GM18505 (cell line): ENCODE measurements at regions not wholly inside any gene's neighbourhood (a gene's known extent, or its start where the extent isn't known, plus 50 kb on each side); places are given as distances from the start of the nearest gene placed in this dataset.

ENCODE experiments used
- ATAC-seq: cut with Tn5 transposase; IDR thresholded peaks from one replicate; pipeline ENCODE4 v1.9.1; 2021; ENCODE audit not compliant: unreplicated experiment
- POLR2A ChIP-seq: IDR thresholded peaks from 4 replicates; pipeline ENCODE4 v1.6.1; 2011; ENCODE audit warnings: borderline replicate concordance; ENCODE audit not compliant: insufficient read depth, insufficient read length; ENCODE audit errors: extremely low read depth

GRCh38 chr2:21559351-21559750, 435.6 kb downstream of the TDRD15 start:
- TF ChIP-seq POLR2A = no peak
- ATAC-seq = no peak

- no peak for ATAC-seq
- no peak for TF ChIP-seq POLR2A
Observed at GRCh38 chr2:21561965-21562364, 438.2 kb downstream of the TDRD15 start.

- no peak for ATAC-seq
- TF ChIP-seq POLR2A = no peak
Observed at GRCh38 chr2:21567395-21567794, 443.6 kb downstream of the TDRD15 start.

DNA sequence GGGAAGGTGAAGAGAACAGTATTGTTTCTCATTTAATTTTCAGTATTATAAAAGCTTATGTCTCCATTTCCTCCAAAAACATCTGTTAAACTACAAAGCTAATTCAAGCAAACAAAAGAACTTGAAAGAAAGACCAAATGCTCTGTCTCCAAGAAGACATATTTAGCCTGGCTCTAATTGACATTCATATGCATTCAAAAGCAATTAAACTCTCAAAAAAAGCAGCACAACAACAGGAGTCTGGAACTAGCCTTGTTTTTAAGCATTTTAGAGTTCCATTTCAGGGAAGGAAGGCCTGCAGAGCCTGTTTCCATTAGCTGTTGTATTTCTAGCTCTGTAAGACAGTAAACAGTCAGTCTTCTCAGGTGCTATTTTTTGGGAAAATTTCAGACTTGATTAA, 447.9 kb downstream of the TDRD15 start:
- ATAC-seq = no peak

DNA sequence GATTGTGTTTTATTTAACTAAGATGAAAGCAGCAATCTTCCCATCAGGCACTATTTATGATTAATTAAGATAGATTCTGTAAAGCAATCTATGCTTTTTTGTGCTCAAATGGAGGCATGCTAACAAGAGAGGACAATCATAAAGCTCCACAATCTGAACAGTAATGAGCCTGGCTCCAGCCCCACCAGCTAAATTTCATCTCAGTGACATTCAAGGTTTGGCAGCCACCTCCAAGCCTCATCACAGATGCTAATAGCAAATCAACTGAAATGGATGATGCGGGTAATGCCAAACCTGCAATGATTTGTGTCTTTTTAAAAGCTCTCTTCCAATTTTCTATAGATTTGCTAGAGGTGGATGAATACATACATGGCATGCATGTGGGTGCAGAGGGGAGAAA, 456.6 kb downstream of the TDRD15 start:
- no peak for ATAC-seq
- TF ChIP-seq POLR2A = no peak

More for the DNA sequence above, 447.9 kb downstream of the TDRD15 start:
- TF ChIP-seq POLR2A = no peak

GRCh38 chr2:21585881-21586280, 462.1 kb downstream of the TDRD15 start:
- no peak for TF ChIP-seq POLR2A
- no peak for ATAC-seq

GRCh38 chr2:21590026-21590690, 466.4 kb downstream of the TDRD15 start:
- TF ChIP-seq POLR2A = no peak
- no peak for ATAC-seq

DNA sequence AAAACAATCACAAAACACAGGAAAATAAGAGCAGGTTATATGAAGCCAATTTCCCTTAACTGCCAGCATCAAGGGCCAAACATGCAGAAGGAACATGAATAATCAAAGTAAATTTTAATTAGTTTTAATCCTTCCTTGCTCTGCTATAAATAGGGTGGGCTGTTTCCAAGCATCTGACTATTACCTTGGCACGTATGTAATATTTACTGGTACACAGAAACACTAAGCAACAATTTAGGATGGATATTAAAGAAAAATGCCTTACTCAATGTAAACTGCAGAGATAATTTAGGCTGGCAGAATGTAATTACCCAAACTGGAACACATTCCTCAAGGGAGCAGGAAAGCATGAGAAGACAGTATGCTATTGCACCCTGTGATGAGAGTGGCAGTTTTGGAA, 468.2 kb downstream of the TDRD15 start:
- no peak for ATAC-seq
- no peak for TF ChIP-seq POLR2A

- TF ChIP-seq POLR2A = no peak
- ATAC-seq = no peak
Observed at GRCh38 chr2:21599417-21599816, 475.6 kb downstream of the TDRD15 start.

- no peak for ATAC-seq
- TF ChIP-seq POLR2A = no peak
Observed at GRCh38 chr2:21602789-21603188, 479.0 kb downstream of the TDRD15 start.

- no peak for ATAC-seq
- no peak for TF ChIP-seq POLR2A
Observed at GRCh38 chr2:21607572-21607971, 483.8 kb downstream of the TDRD15 start.

GRCh38 chr2:21610304-21610703, 486.5 kb downstream of the TDRD15 start:
- no peak for ATAC-seq
- TF ChIP-seq POLR2A = no peak

- TF ChIP-seq POLR2A = no peak
- ATAC-seq = no peak
Observed at GRCh38 chr2:21617885-21618434, 494.2 kb downstream of the TDRD15 start.

DNA sequence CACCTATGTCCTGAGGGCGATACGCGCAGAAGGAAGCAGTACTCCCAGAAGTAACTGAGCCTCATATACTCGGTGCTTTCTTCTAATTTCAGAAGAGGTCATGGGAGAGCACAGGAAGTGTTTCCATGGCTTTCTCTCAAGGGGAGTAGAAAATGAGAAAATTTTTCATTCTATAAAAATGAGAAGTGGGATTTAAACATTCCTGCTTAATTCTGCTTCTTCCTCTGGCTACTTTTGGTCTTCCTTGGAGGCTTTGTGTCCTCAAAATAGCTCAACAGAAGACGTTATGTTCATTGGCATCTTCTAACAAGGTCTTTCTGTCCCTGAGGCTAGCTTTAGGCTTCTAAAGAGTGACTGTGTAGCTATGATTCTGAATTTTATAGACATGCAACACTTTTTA, 497.0 kb downstream of the TDRD15 start:
- no peak for TF ChIP-seq POLR2A
- ATAC-seq = no peak
